ENCODE measurements at regions not wholly inside any gene's neighbourhood (a gene's known extent, or its start where the extent isn't known, plus 50 kb on each side); places are given as distances from the start of the nearest gene placed in this dataset.

- ChIA-PET CTCF (ENCODE audit: partially characterized antibody) (interaction anchor here (1.0 kb wide), 1 partner anchor 83 kb away, joined by 3 read pairs; no protein-coding TSS in a partner anchor), POLR2A (ENCODE audit: partially characterized antibody) (no interaction called here)
- 90% methylated on average over 3 of the region's 3 CpGs; no CpG with 5 or more reads in 1 of the 2 experiments for WGBS, 2 experiments (ENCODE audit: extremely low coverage in 1 of 2, insufficient coverage in 1 of 2, insufficient read length in 1 of 2, insufficient replicate concordance in 2 of 2, low coverage in 1 of 2, low lambda C conversion rate in 2 of 2, missing lambda C conversion rate in 1 of 2)
- Histone ChIP-seq H3K36me3 (ENCODE audit: control insufficient read depth in 2 of 4, insufficient read depth in 4 of 4, low read length in 3 of 4) (no peaks in the 10 kb centered on the region), H3K4me2 (ENCODE audit: insufficient read depth in 1 of 2, low read depth in 2 of 2, low read length in 2 of 2) (no peak overlapping the region), H4K8ac (ENCODE audit: extremely low read depth, insufficient read depth, low read length) (no peak overlapping the region), H2BK5ac (ENCODE audit: low read depth, low read length) (no peak overlapping the region), H3K4ac (replicated peaks; ENCODE audit: insufficient read length, low read depth, low read length) (no peak overlapping the region), H2BK20ac (ENCODE audit: low read length) (no peak overlapping the region), H3K79me2 (ENCODE audit: control insufficient read depth in 1 of 2, insufficient read depth in 2 of 2, low read length in 2 of 2) (no peaks in the 10 kb centered on the region), H3K56ac (replicated peaks; ENCODE audit: insufficient read length, low read depth, low read length) (no peak overlapping the region), H3K79me1 (ENCODE audit: low read depth, low read length) (no peaks in the 10 kb centered on the region), H4K91ac (replicated peaks; ENCODE audit: insufficient read length, low read length) (no peak overlapping the region), H3K9me3 (ENCODE audit: insufficient read depth in 2 of 2, low read depth in 1 of 2, low read length in 1 of 2) (no peaks in the 10 kb centered on the region), H3K27ac (ENCODE audit: low read depth, low read length) (no peak overlapping the region), H4K20me1 (replicated peaks in 1 of 2; ENCODE audit: control insufficient read depth in 1 of 2, insufficient read depth in 2 of 2, low read length in 2 of 2) (no peaks in the 10 kb centered on the region), H3K14ac (ENCODE audit: insufficient read length) (no peak overlapping the region), H3K9ac (replicated peaks in 1 of 4; ENCODE audit: extremely low read depth in 1 of 4, low read depth in 3 of 4, low read length in 3 of 4) (no peak overlapping the region), H3K18ac (ENCODE audit: extremely low read depth, low read length) (no peak overlapping the region), H3K4me3 (ENCODE audit: extremely low read depth in 1 of 4, insufficient read depth in 2 of 4, low read depth in 3 of 4, low read length in 4 of 4) (no peak overlapping the region), H2BK15ac (ENCODE audit: low read length) (no peak overlapping the region), H4K5ac (ENCODE audit: insufficient read length, low read depth, low read length) (no peak overlapping the region), H2AFZ (ENCODE audit: low read length) (no peak overlapping the region), H3K4me1 (replicated peaks in 1 of 4; ENCODE audit: control insufficient read depth in 3 of 4, insufficient read depth in 4 of 4, low read length in 3 of 4) (no peaks in the 10 kb centered on the region), H2AK5ac (ENCODE audit: low read depth, low read length) (no peak overlapping the region), H2BK12ac (ENCODE audit: low read depth, low read length) (no peak overlapping the region), H3K27me3 (replicated peaks in 1 of 4; ENCODE audit: control insufficient read depth in 3 of 4, extremely low read depth in 1 of 4, insufficient read depth in 3 of 4, low read length in 3 of 4) (no peaks in the 10 kb centered on the region), H3K23ac (ENCODE audit: insufficient read length) (no peak overlapping the region), H3K23me2 (ENCODE audit: low read depth, low read length) (no peaks in the 10 kb centered on the region), H2BK120ac (replicated peaks; ENCODE audit: low read depth, low read length) (no peak overlapping the region)
- FAIRE-seq (no peak), DNase-seq (ENCODE audit: low read depth in 1 of 2, low spot score in 2 of 2) (no peak)
- TF ChIP-seq SP4 (IDR thresholded peaks at IDR 0.05; ENCODE audit: low read length) (no peak), EZH2 (IDR thresholded peaks at IDR 0.05; ENCODE audit: low read depth, low read length, severe bottlenecking) (no peak), SIN3A (conservative IDR thresholded peaks at IDR 0.05 in 1 of 2, IDR thresholded peaks at IDR 0.05 in 1 of 2; ENCODE audit: low read depth in 1 of 2, low read length in 2 of 2) (no peak), GTF2F1 (IDR thresholded peaks at IDR 0.05; ENCODE audit: borderline replicate concordance, low read depth, low read length) (no peak), YY1 (IDR thresholded peaks at IDR 0.05; ENCODE audit: low read depth, low read length) (no peak), ASH2L (IDR thresholded peaks at IDR 0.05; ENCODE audit: low read length) (no peak), CBX5 (IDR thresholded peaks at IDR 0.05; ENCODE audit: low read depth, low read length) (no peak), ATF3 (IDR thresholded peaks at IDR 0.05; ENCODE audit: insufficient read depth, low read depth, low read length) (no peak)
- TF ChIP-seq, protein P1, sequence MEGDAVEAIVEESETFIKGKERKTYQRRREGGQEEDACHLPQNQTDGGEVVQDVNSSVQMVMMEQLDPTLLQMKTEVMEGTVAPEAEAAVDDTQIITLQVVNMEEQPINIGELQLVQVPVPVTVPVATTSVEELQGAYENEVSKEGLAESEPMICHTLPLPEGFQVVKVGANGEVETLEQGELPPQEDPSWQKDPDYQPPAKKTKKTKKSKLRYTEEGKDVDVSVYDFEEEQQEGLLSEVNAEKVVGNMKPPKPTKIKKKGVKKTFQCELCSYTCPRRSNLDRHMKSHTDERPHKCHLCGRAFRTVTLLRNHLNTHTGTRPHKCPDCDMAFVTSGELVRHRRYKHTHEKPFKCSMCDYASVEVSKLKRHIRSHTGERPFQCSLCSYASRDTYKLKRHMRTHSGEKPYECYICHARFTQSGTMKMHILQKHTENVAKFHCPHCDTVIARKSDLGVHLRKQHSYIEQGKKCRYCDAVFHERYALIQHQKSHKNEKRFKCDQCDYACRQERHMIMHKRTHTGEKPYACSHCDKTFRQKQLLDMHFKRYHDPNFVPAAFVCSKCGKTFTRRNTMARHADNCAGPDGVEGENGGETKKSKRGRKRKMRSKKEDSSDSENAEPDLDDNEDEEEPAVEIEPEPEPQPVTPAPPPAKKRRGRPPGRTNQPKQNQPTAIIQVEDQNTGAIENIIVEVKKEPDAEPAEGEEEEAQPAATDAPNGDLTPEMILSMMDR (IDR thresholded peaks at IDR 0.05; ENCODE audit: control extremely low read depth in 1 of 3, insufficient read depth in 1 of 3, low read depth in 1 of 3, low read length in 3 of 3) = no peak
These were observed 82.0 kb upstream of the CPEB2 start for GRCh38 chr4:14920237-14920636.

All from H1 (cell line).